Stimulated activated CD8-positive, alpha-beta memory T cell treated with anti-CD3 and anti-CD28 coated beads, Interleukin-15, amount 100 ng/mL, for 24 hours (primary cell): ENCODE measurements at regions not wholly inside any gene's neighbourhood (a gene's known extent, or its start where the extent isn't known, plus 50 kb on each side); places are given as distances from the start of the nearest gene placed in this dataset.
"Not testable (repeated sequence)": the region's sequence is repeated elsewhere in the genome, so short reads cannot be mapped to it uniquely, and the experiment has no call there.

Experiments used
- DNase-seq: peaks from one replicate; pipeline ENCODE4 v3.0.0-alpha.2; 2020; ENCODE audit warnings: low read depth

GRCh38 chr5:159503236-159503635 is 172.9 kb upstream of the IL12B start:
- DNase-seq, result no peak

GRCh38 chr5:159504106-159504856 is 174.0 kb upstream of the IL12B start:
- no peak for DNase-seq

GRCh38 chr5:159504857-159505304 is 174.6 kb upstream of the IL12B start:
- no peak for DNase-seq

- DNase-seq, result no peak
These were observed 176.8 kb upstream of the IL12B start for GRCh38 chr5:159507055-159507454.

GRCh38 chr5:159507661-159508060 is 177.4 kb upstream of the IL12B start:
- DNase-seq, result no peak

GRCh38 chr5:159508344-159508743 is 178.1 kb upstream of the IL12B start:
- no peak for DNase-seq

- DNase-seq, result no peak
These were observed 178.8 kb upstream of the IL12B start for GRCh38 chr5:159509002-159509660.

- DNase-seq, result no peak
These were observed 180.0 kb upstream of the IL12B start for GRCh38 chr5:159510282-159510681.

- DNase-seq, result no peak
These were observed 181.3 kb upstream of the IL12B start for GRCh38 chr5:159511570-159511969.

- DNase-seq, result no peak
These were observed 181.8 kb upstream of the IL12B start for GRCh38 chr5:159512064-159512463.

- no peak for DNase-seq
These were observed 184.0 kb upstream of the IL12B start for GRCh38 chr5:159514229-159514810.

GRCh38 chr5:159515197-159515596 is 184.9 kb upstream of the IL12B start:
- no peak for DNase-seq

- DNase-seq, result peak; percentile 65
These were observed 185.7 kb upstream of the IL12B start for GRCh38 chr5:159515909-159516415.

GRCh38 chr5:159518371-159518770 is 188.1 kb upstream of the IL12B start:
- no peak for DNase-seq

- no peak for DNase-seq
These were observed 189.1 kb upstream of the IL12B start for GRCh38 chr5:159519365-159519764.

GRCh38 chr5:159522841-159523240 is 192.6 kb upstream of the IL12B start:
- DNase-seq, result no peak

- not testable (repeated sequence) for DNase-seq
These were observed 194.0 kb upstream of the IL12B start for GRCh38 chr5:159524279-159524678.

- DNase-seq, result no peak
These were observed 194.8 kb upstream of the IL12B start for GRCh38 chr5:159525117-159525516.

GRCh38 chr5:159527546-159528254 is 197.4 kb upstream of the IL12B start:
- DNase-seq, result no peak

GRCh38 chr5:159531554-159532105 is 201.3 kb upstream of the IL12B start:
- DNase-seq, result no peak

- no peak for DNase-seq
These were observed 202.9 kb upstream of the IL12B start for GRCh38 chr5:159533197-159533596.

GRCh38 chr5:159536166-159536565 is 205.9 kb upstream of the IL12B start:
- no peak for DNase-seq
